Fibroblast of pulmonary artery (primary cell): ENCODE measurements at regions not wholly inside any gene's neighbourhood (a gene's known extent, or its start where the extent isn't known, plus 50 kb on each side); places are given as distances from the start of the nearest gene placed in this dataset.
"Not testable (repeated sequence)": the region's sequence is repeated elsewhere in the genome, so short reads cannot be mapped to it uniquely, and the experiment has no call there.

Source experiments
- DNase-seq: peaks from one replicate; pipeline ENCODE4 v3.0.0-alpha.2; 2010; ENCODE audit warnings: low read depth
- H3K4me3 ChIP-seq: replicated peaks from 2 replicates; pipeline ENCODE4 v1.5.1; 2011; ENCODE audit warnings: low read depth, mild to moderate bottlenecking, control low read depth, low read length, moderate library complexity
- TF ChIP-seq, protein P1 (sequence below): IDR thresholded peaks from 2 replicates; pipeline ENCODE4 v1.5.1; 2011; ENCODE audit warnings: mild to moderate bottlenecking, control low read depth, low read length, inconsistent platforms; ENCODE audit errors: missing control alignments

DNA sequence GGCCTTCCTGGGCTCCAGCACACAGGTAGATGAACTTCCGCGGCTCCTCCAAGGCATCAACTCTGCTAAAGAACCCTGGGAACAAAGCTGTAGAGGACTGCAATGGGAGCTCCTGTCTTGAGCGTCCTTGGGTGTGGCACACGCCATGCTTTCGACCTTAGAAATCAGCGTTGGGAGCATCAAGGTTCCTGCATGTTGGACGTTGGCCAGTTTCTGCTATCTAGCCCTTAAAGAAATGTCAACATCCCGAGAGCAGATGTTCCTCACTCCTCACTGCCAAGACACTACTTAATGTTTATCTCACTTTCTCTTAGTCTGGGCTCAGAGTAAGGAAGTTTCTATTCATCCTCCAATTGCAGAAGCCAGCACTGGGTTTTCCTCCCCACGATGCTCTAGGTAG lies 70.6 kb upstream of the MEDAG start:
- no peak overlapping the region for H3K4me3 ChIP-seq
- TF ChIP-seq, protein P1, sequence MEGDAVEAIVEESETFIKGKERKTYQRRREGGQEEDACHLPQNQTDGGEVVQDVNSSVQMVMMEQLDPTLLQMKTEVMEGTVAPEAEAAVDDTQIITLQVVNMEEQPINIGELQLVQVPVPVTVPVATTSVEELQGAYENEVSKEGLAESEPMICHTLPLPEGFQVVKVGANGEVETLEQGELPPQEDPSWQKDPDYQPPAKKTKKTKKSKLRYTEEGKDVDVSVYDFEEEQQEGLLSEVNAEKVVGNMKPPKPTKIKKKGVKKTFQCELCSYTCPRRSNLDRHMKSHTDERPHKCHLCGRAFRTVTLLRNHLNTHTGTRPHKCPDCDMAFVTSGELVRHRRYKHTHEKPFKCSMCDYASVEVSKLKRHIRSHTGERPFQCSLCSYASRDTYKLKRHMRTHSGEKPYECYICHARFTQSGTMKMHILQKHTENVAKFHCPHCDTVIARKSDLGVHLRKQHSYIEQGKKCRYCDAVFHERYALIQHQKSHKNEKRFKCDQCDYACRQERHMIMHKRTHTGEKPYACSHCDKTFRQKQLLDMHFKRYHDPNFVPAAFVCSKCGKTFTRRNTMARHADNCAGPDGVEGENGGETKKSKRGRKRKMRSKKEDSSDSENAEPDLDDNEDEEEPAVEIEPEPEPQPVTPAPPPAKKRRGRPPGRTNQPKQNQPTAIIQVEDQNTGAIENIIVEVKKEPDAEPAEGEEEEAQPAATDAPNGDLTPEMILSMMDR, result no peak
- DNase-seq, result no peak

GRCh38 chr13:30837227-30838159 lies 68.6 kb upstream of the MEDAG start:
- TF ChIP-seq, protein P1, result no peak
- DNase-seq, result no peak
- H3K4me3 ChIP-seq, result no peak overlapping the region

GRCh38 chr13:30839636-30840035 lies 66.4 kb upstream of the MEDAG start:
- DNase-seq, H3K4me3 ChIP-seq: not testable (repeated sequence)

DNA sequence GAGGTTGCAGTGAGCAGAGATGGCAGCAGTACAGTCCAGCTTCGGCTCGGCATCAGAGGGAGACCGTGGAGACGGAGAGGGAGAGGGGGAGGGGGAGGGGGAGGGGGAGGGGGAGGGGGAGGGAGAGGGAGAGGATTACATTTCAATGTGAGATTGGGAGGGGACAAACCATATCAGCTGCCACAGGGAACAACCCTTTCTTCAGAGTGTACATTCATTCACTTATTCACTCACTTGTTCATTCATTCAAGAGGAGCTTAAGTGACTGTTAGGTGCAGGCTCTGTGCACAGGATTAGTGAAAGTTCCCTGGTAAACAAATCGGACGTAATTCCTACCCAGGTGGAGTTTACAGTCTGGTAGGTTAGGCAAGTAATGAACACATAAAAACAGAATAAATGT lies 65.6 kb upstream of the MEDAG start:
- no peak for DNase-seq
- TF ChIP-seq, protein P1, result no peak
- H3K4me3 ChIP-seq, result no peak overlapping the region

DNA sequence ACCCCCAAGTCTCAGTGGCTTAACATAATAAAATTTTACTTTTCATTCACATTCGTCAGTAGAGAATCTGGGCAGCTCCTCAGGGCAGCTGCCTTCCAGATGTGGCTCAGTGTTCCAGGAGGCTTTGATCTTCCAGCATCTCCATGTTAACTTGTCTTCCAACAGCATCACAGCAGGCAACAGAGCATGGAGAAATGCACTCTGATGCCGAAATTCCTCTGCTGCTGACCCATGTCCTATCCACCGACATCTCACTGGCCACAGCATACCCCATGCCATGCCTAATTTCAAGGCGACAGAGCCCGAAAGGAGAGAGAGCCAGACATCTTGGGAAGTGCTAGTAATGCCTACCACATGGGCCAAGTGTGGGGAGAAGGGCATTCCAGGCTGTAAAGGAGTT lies 64.9 kb upstream of the MEDAG start:
- TF ChIP-seq, protein P1, result no peak
- no peak for DNase-seq
- no peak overlapping the region for H3K4me3 ChIP-seq

DNA sequence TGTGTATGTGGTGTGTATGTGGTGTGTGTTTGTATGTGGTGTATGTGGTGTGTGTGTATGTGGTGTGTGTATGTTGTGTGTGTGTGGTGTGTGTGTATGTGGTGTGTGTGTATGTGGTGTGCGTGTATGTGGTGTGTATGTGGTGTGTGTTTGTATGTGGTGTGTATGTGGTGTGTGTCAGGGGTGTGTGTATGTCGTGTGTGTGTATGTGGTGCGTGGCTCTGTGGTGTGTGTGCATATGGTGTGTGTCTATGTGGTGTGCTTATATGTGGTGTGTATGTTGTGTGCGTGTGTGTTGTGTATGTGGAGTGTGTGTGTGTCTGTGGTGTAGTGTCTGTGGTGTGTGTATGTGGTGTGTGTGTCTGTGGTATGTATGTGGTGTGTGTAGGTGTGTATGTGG lies 62.5 kb upstream of the MEDAG start:
- DNase-seq, result no peak
- TF ChIP-seq, protein P1, result no peak
- no peak overlapping the region for H3K4me3 ChIP-seq

GRCh38 chr13:30844548-30845296 lies 61.3 kb upstream of the MEDAG start:
- TF ChIP-seq, protein P1, result no peak
- H3K4me3 ChIP-seq, result no peak overlapping the region
- no peak for DNase-seq
